Neural progenitor cell (in vitro differentiated cells): ENCODE measurements at regions not wholly inside any gene's neighbourhood (a gene's known extent, or its start where the extent isn't known, plus 50 kb on each side); places are given as distances from the start of the nearest gene placed in this dataset.

Experiments
- EZH2 ChIP-seq: fragments of 200-600 bp; sonication (generic); IDR thresholded peaks from 2 replicates; pipeline ENCODE4 v1.6.1; 2017; ENCODE audit warnings: antibody characterized with exemption, mild to moderate bottlenecking, moderate library complexity
- EZH2phosphoT487 ChIP-seq: fragments of 200-600 bp; sonication (generic); IDR thresholded peaks from 2 replicates; pipeline ENCODE4 v1.6.1; 2017; ENCODE audit warnings: antibody characterized with exemption
- TF ChIP-seq, protein P1 (sequence below): fragments of 200-600 bp; sonication (generic); IDR thresholded peaks from 2 replicates; pipeline ENCODE4 v1.5.1; 2017; ENCODE audit warnings: antibody characterized with exemption, mild to moderate bottlenecking

GRCh38 chr5:135662683-135663082 lies 83.9 kb upstream of the CXCL14 start:
- TF ChIP-seq EZH2 (no peak), EZH2phosphoT487 (no peak)
- TF ChIP-seq, protein P1, sequence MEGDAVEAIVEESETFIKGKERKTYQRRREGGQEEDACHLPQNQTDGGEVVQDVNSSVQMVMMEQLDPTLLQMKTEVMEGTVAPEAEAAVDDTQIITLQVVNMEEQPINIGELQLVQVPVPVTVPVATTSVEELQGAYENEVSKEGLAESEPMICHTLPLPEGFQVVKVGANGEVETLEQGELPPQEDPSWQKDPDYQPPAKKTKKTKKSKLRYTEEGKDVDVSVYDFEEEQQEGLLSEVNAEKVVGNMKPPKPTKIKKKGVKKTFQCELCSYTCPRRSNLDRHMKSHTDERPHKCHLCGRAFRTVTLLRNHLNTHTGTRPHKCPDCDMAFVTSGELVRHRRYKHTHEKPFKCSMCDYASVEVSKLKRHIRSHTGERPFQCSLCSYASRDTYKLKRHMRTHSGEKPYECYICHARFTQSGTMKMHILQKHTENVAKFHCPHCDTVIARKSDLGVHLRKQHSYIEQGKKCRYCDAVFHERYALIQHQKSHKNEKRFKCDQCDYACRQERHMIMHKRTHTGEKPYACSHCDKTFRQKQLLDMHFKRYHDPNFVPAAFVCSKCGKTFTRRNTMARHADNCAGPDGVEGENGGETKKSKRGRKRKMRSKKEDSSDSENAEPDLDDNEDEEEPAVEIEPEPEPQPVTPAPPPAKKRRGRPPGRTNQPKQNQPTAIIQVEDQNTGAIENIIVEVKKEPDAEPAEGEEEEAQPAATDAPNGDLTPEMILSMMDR = no peak
